Hepatocyte (in vitro differentiated cells): ENCODE measurements at regions not wholly inside any gene's neighbourhood (a gene's known extent, or its start where the extent isn't known, plus 50 kb on each side); places are given as distances from the start of the nearest gene placed in this dataset.

Experiments used
- CTCF ChIP-seq: fragments of 200-600 bp; sonication (generic); IDR thresholded peaks from 2 replicates; pipeline ENCODE4 v1.5.1; 2016; ENCODE audit warnings: antibody characterized with exemption, mild to moderate bottlenecking; ENCODE audit not compliant: poor library complexity
- EZH2 ChIP-seq: fragments of 200-600 bp; sonication (generic); IDR thresholded peaks from 2 replicates; pipeline ENCODE4 v1.6.1; 2016; ENCODE audit warnings: antibody characterized with exemption, mild to moderate bottlenecking, borderline replicate concordance
- EZH2phosphoT487 ChIP-seq: fragments of 200-600 bp; sonication (generic); IDR thresholded peaks from one replicate; pipeline ENCODE4 v1.6.1; 2018; ENCODE audit warnings: antibody characterized with exemption, mild to moderate bottlenecking, low read depth, moderate library complexity; ENCODE audit not compliant: unreplicated experiment, severe bottlenecking

GRCh38 chr1:200319148-200319547 is 90.7 kb downstream of the ZNF281 start:
- TF ChIP-seq CTCF (no peak), EZH2phosphoT487 (no peak), EZH2 (no peak)
